ENCODE measurements at regions not wholly inside any gene's neighbourhood (a gene's known extent, or its start where the extent isn't known, plus 50 kb on each side); places are given as distances from the start of the nearest gene placed in this dataset.

- no peak overlapping the region for H2BK12ac ChIP-seq (ENCODE audit: insufficient read length, low read depth, low read length)
- no peak overlapping the region for H3K9ac ChIP-seq (ENCODE audit: extremely low read depth, insufficient read length, low read length)
- H3K14ac ChIP-seq (ENCODE audit: insufficient read depth, low read length) = no peak overlapping the region
- H3K4me1 ChIP-seq (ENCODE audit: insufficient read depth, low read length) = no peaks in the 10 kb centered on the region
- no CpG with 5 or more reads among the region's 2 CpGs for WGBS (ENCODE audit: extremely low coverage, insufficient read length, low lambda C conversion rate)
- H3K18ac ChIP-seq (ENCODE audit: insufficient read length, low read depth, low read length) = no peak overlapping the region
- H3K23me2 ChIP-seq (ENCODE audit: insufficient read length, low read depth, low read length, poor library complexity, severe bottlenecking) = no peaks in the 10 kb centered on the region
- Mint-ChIP-seq H3K4me1 (0 out of 4 replicates have a peak, but pooled peaks cover 0 to 3% of the 10 kb centered on the region in 2 experiments), H3K36me3 (ENCODE audit: insufficient read depth in 1 of 3, low read depth in 3 of 3) (peaks cover 0 to 5% (median 1%) of the 10 kb centered on the region in 3 experiments; a peak in 3 of 7 replicates), H3K27me3 (ENCODE audit: low read depth) (no peaks in the 10 kb centered on the region), H3K4me3 (no peak overlapping the region), H3K9me3 (peaks cover 6 to 10% of the 10 kb centered on the region in 2 experiments), H3K27ac (no peak overlapping the region)
- H3K56ac ChIP-seq (ENCODE audit: insufficient read length, low read depth, low read length) = no peak overlapping the region
- H4K8ac ChIP-seq (replicated peaks; ENCODE audit: insufficient read length, low read depth, low read length) = no peak overlapping the region
- no peak overlapping the region for H3K23ac ChIP-seq (ENCODE audit: insufficient read length, low read depth, low read length)
- no peaks in the 10 kb centered on the region for H3K9me3 ChIP-seq (ENCODE audit: control insufficient read depth, low read depth, low read length)
- H4K91ac ChIP-seq (ENCODE audit: insufficient read length, low read depth, low read length) = no peak overlapping the region
- no peak overlapping the region for H2AK5ac ChIP-seq (ENCODE audit: insufficient read length, low read length)
- H4K20me1 ChIP-seq (ENCODE audit: control insufficient read depth, insufficient read depth, insufficient read length) = no peaks in the 10 kb centered on the region
- no peak overlapping the region for H2BK120ac ChIP-seq (ENCODE audit: low read depth, low read length, poor library complexity, severe bottlenecking)
- no peak overlapping the region for H4K5ac ChIP-seq (ENCODE audit: insufficient read length, low read depth, low read length)
- no peak overlapping the region for H2BK20ac ChIP-seq (ENCODE audit: low read depth, low read length, poor library complexity, severe bottlenecking)
- no peak overlapping the region for H3K4me2 ChIP-seq (ENCODE audit: insufficient read depth, insufficient read length, low read length)
- H2BK15ac ChIP-seq (ENCODE audit: low read depth, low read length) = no peak overlapping the region
- H2AFZ ChIP-seq (ENCODE audit: low read length) = no peak overlapping the region
- no peak for DNase-seq
- no peak overlapping the region for H2BK5ac ChIP-seq (ENCODE audit: insufficient read length, low read length)
- TF ChIP-seq CTCF (conservative IDR thresholded peaks at IDR 0.05) = no peak
- H3K79me2 ChIP-seq (ENCODE audit: insufficient read depth, low read length) = no peaks in the 10 kb centered on the region
- no peaks in the 10 kb centered on the region for H3K79me1 ChIP-seq (ENCODE audit: insufficient read depth, low read depth, low read length, poor library complexity, severe bottlenecking)
- H3K27ac ChIP-seq (ENCODE audit: insufficient read length, low read depth, low read length) = no peak overlapping the region
- H3K27me3 ChIP-seq (ENCODE audit: insufficient read depth, low read length) = no peaks in the 10 kb centered on the region
- H3T11ph ChIP-seq (ENCODE audit: low read length) = no peak overlapping the region
- H3K4ac ChIP-seq (ENCODE audit: low read depth, low read length) = no peak overlapping the region
Measured at GRCh38 chr11:80122211-80122610, 681.4 kb upstream of the TENM4 start.

All from H9 (cell line).